Fibroblast of mammary gland (primary cell): ENCODE measurements at regions not wholly inside any gene's neighbourhood (a gene's known extent, or its start where the extent isn't known, plus 50 kb on each side); places are given as distances from the start of the nearest gene placed in this dataset.

Experiments used
- DNase-seq: peaks from one replicate; pipeline ENCODE4 v3.0.0-alpha.2; 2010; ENCODE audit warnings: low read depth
- H3K4me3 ChIP-seq: 2 replicates; pipeline ENCODE4 v1.5.1; 2011; ENCODE audit warnings: low read depth, mild to moderate bottlenecking, low read length, moderate library complexity; ENCODE audit not compliant: control insufficient read depth
- CTCF ChIP-seq: conservative IDR thresholded peaks from 2 replicates; pipeline ENCODE4 v1.5.1; 2011; ENCODE audit warnings: low read depth, low read length, inconsistent platforms; ENCODE audit not compliant: control insufficient read depth, insufficient read depth

- DNase-seq: no peak
- no peak overlapping the region for H3K4me3 ChIP-seq
- TF ChIP-seq CTCF: no peak
Observed at GRCh38 chr17:72332367-72332766, 211.5 kb downstream of the SOX9 start.

DNA sequence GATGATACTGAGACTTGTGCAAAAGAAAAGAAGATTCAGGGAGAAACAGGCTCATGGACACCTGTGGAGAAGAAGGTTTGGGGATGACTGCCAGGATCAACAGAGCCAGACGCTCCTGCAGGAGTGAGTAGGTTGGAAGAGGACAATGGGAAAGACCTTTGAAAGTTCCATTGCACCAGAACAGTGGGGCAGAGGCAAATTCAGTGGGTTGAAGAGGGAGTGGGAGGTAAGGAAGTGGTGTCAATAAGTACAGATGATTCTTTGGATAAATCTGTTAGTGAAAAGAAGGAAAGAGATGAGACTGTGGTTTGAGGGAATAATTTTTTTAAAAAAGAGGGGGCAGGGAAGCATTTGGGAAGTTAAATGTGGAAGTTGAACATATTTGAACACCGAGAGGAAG is 212.8 kb downstream of the SOX9 start:
- no peak overlapping the region for H3K4me3 ChIP-seq
- TF ChIP-seq CTCF: no peak
- DNase-seq: no peak

DNA sequence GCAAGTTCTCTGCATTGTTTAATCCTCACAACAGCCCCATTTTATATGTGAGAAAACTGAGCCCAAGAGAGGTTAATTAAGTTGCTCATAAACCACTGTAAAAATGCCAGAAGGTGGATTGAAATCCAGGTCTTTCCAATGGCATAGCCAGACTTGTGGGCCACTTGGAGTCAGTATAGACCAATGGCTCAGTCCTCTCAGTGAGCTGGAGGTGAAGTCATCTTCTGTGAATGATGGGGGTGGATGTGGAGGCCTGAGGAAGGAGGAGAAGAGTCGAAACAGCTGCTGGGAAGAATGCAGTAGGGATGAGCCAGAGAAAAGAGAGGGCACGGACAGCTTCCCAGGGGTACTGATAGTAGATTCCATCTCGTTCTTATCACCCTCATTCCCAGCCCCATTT is 213.4 kb downstream of the SOX9 start:
- H3K4me3 ChIP-seq: no peak overlapping the region
- TF ChIP-seq CTCF: peak; percentile 51
- peak; percentile 82 for DNase-seq

DNA sequence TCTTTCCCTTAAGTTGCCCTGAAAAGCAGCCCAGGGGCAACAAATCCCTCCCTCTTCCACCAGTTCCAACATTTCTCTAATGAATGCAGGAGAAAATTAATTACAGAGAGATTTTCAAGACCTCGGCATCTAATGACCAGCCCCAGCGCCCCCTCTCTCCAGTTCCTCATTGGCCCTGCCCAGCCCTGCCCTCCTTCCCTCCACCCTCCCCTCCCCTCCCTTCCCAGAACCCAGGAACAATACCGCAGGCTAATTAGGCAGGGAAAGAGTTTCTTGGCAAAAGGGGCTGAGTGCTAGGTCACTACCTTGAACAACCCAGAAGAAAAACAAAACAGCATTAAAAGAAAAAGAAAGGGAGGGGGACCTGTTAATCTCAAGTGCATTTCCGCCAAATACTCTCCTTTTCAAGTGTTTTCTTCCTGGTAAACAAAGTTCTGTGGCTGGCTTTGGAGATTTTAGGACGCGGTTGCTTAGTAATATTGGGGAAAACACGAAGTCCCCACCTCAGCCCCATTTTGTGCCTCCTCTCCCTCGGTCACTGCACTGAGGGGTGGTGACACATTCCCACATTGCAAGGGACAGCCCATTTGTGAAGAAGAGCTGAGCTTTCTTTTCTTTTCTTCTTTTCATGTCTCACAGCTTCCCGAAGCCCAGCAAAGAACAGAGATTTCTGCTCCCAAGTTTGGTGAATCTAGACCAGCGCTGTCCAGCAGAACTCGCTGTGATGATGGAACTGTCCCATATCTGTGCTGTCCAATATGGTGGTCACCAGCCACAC is 215.4 kb downstream of the SOX9 start:
- no peak for DNase-seq
- H3K4me3 ChIP-seq: no peak overlapping the region

DNA sequence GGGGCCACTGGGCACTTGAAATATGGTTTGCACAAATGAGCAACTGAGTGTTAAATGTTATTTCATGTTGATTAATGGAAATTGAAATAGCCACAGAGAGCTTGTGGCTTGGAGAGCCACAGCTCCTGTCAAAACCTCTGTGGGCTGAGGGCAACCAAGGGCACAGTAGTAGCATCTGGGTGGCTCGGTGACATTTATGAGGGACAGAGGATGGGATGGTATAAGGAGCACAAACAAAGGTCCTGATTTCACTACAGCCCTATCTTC is 215.9 kb downstream of the SOX9 start:
- H3K4me3 ChIP-seq: no peak overlapping the region
- TF ChIP-seq CTCF: no peak
- DNase-seq: no peak

More for the DNA sequence above, 215.4 kb downstream of the SOX9 start:
- TF ChIP-seq CTCF: no peak

- H3K4me3 ChIP-seq: no peak overlapping the region
- TF ChIP-seq CTCF: no peak
- DNase-seq: no peak
Observed at GRCh38 chr17:72338304-72338703, 217.5 kb downstream of the SOX9 start.
